Ovary (tissue), 3 donors: ENCODE measurements at regions not wholly inside any gene's neighbourhood (a gene's known extent, or its start where the extent isn't known, plus 50 kb on each side); places are given as distances from the start of the nearest gene placed in this dataset.

Experiments used
- CTCF ChIP-seq, 3 donors: fragments of 450-650 bp in 2 of 3; fragments of 200-600 bp in 1 of 3; IDR thresholded peaks; one replicate each; pipeline versions ENCODE4 v1.5.1 to v1.8.0; 2016 to 2022; ENCODE audit warnings: antibody characterized with exemption in 3 of 3, mild to moderate bottlenecking in 1 of 3
- EP300 ChIP-seq: sonication (generic); formaldehyde crosslinking; IDR thresholded peaks from one replicate; pipeline ENCODE4 v1.6.1; 2017; ENCODE audit warnings: antibody characterized with exemption
- donor health status: DM: no; HTN: no; CAD: no.

- TF ChIP-seq CTCF (IDR thresholded peaks at IDR 0.05): no peak
- TF ChIP-seq EP300: no peak
Measured at GRCh38 chr6:164144316-164144715, 729.8 kb downstream of the QKI start.
